HG03196 (cell line): ENCODE measurements at regions not wholly inside any gene's neighbourhood (a gene's known extent, or its start where the extent isn't known, plus 50 kb on each side); places are given as distances from the start of the nearest gene placed in this dataset.
A peak's percentile ranks its signal among the peaks of the same experiment; 100 is the strongest.
"Not testable (repeated sequence)": the region's sequence is repeated elsewhere in the genome, so short reads cannot be mapped to it uniquely, and the experiment has no call there.

Source experiments
- ATAC-seq: cut with Tn5 transposase; IDR thresholded peaks from one replicate; pipeline ENCODE4 v1.9.1; 2021; ENCODE audit not compliant: unreplicated experiment

DNA sequence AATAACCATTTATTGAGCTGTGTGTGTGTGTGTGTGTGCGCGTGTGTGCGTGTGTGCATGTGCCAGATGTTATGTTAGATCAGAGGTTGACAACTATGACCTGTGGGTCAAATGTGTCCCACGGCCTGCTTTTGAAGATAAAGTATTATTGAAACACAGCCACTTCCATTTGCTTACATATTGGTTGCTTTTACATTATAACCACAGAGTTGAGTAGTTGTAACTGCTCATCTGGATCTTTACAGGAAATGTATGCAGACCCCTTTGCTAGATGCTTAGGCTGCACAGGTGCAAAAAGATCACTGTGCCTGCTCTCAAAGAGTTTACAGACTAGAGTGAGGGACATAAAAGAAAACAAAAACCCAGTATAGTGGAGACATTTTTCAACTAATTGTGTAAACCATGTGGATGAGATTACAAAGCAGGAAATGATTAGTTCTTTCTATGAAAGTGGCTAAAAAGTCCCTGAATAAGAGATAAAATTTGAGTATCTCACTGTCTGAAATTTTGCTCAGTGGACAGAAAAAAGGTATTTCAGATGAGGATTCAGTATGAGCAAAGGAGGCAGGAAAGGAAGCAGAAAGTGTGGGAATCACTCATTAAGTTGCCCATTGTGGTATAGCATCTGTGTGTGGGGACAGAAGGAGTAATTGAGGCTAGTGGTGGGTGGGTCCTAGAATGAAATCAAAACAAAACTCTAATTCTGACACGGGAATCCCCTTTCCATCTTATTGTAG lies 188.4 kb downstream of the PAH start:
- peak; percentile 42 for ATAC-seq

GRCh38 chr12:102726686-102727085 lies 190.4 kb downstream of the PAH start:
- no peak for ATAC-seq

- no peak for ATAC-seq
Measured at GRCh38 chr12:102722147-102722546, 194.9 kb downstream of the PAH start.

DNA sequence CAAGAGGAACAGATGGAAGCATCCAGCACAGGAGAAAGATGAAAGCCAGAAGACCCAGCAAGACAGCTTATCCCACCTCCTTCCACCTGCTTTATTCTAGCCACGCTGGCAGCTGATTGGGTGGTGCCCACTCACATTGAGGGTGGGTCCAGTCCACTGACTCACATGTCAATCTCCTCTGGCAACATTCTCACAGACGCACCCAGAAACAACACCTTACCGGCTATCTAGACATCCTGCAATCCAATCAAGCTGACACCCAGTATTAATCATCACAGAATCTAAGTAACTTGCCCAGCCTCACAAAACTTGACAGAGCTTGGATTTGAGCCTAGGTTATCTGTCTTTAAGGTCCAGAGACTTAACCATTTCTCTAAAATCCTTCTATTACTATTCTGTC lies 208.9 kb downstream of the PAH start:
- ATAC-seq = no peak

- ATAC-seq = no peak
Measured at GRCh38 chr12:102702447-102703114, 214.5 kb downstream of the PAH start.

DNA sequence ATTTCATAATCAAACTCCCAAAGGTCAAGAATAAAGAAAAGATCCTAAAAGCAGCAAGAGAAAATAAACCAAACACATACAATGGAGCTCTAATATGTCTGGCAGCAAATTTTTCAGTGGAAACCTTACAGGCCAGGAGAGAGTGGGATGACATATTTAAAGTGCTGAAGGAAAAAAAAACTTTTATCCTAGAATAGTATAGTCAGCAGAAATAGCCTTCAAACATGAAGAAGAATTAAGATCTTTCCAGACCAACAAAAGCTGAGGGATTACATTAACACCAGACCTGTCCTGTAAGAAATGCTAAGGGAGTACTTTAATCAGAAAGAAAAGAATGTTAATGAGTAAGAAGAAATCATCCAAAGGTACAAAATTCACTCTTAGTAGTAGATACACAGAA lies 215.7 kb upstream of the IGF1 start:
- ATAC-seq = no peak

DNA sequence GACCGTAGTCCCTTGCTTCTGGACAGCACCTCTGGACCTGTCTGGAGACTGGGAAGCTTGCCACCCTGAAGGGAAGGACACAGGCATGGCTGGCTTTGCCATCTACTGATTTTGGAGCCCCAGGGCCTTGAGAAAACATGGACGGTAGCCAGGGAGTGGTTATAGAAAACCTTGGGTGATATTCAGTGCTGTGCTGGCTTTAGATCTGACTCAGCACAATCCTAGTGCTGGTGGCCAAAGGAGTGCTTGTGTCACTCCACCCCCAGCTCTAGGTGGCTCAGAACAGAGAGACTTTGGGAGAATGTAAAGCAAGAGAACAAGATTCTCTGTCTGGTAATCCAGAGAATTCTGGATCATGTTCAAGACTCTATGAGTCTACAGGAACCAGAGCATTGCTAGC lies 214.5 kb upstream of the IGF1 start:
- no peak for ATAC-seq

DNA sequence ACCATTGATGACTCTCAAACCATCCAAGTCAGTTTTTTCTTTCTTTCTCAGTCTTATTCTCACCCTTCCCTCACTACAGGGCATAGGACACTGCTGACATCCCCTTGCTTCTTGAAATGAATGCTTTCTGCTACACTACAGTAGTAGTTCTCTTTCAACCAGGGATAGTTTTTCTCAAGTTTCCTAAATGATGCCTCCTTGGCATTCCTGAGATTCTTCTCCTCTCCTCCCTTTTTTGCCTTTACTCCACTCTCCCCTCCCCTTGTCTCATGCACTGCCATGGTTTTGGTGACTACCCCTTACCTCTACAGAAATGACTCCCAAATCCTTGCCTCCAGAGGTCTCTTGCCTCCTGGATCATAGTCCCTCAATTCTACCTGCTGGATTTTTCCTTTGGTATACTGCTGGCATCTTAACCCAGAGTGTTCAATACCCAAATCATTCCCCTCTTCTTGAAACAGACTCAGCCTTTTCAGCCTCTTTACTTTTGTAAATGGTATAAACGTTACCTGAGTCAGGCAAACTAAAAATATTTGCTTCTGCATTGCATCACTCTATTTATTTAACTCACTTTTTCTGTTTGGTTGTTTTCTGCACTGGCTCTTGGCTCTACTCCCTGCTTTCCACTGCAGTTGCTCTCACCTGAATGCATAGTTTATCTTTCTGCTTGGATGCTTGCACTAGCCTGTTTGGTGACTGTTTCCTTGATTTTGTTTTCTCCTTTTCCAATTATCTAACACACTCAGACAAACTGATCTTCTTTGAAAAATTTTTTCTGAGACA lies 211.6 kb upstream of the IGF1 start:
- ATAC-seq = no peak

DNA sequence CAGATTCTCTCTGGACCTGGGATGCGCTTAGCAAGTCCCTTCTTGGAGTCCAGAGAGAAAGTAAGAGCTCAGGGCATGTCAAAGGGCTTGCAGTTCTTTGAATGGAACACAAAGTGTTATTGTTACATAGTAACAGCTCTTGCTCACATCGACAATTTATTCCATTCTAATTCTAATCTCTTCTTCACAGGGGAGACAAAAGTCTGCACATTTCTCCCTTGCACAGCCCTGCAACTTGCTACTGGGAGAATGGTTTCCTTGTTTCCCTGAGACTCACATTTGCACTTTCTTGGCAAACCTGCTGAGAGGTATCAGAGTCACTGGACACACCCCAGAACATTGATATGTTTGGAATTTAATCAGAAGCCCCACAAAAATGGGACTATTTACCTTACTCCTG lies 209.9 kb upstream of the IGF1 start:
- ATAC-seq = no peak

GRCh38 chr12:102689701-102690100 lies 209.3 kb upstream of the IGF1 start:
- no peak for ATAC-seq

GRCh38 chr12:102687523-102687922 lies 207.2 kb upstream of the IGF1 start:
- ATAC-seq = no peak

- ATAC-seq = no peak
Measured at GRCh38 chr12:102685841-102686240, 205.5 kb upstream of the IGF1 start.

GRCh38 chr12:102685172-102685571 lies 204.8 kb upstream of the IGF1 start:
- ATAC-seq = no peak

GRCh38 chr12:102682366-102683289 lies 202.3 kb upstream of the IGF1 start:
- ATAC-seq = no peak

DNA sequence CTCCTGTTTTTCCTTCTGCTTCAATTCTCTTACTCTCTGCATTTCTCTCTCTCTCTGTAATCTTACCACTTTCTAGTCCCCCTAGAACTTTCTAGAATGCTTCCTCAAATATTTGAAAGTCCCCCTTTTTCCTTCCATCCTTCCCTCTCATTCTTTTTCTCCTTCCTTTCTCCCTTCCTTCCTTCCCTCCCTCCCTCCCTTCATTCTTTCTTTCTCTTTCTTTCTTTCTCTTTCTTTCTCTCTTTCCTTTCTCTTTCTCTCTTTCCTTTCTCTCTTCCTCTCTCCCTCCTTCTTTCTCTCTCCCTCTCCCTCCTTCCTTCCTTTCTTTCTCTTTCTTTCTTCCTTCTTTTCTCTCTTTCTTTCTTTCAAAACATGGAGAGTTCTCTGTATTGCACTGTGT lies 201.4 kb upstream of the IGF1 start:
- ATAC-seq = no peak

- ATAC-seq = no peak
Measured at GRCh38 chr12:102681309-102681708, 200.9 kb upstream of the IGF1 start.

GRCh38 chr12:102680304-102680703 lies 199.9 kb upstream of the IGF1 start:
- ATAC-seq = no peak

DNA sequence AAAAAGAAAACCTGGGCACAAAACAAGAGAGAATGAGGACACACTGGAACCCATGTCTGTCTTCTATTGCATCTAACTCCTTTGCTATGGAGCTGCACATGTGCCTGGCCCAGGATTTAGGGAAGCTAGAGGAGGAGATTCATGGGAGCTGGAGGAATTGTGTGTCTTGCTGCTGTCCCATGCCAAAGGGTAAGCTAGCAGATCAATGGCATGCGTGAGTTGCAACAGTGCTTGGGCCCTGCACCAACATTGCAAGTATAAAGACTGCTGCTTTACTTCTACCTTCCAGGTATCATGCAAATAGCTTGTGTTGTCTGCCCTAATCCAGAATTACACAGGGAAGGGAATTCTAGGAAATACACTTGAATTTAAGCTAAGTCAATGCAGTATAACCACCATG lies 196.4 kb upstream of the IGF1 start:
- no peak for ATAC-seq

GRCh38 chr12:102675672-102676071 lies 195.3 kb upstream of the IGF1 start:
- no peak for ATAC-seq

GRCh38 chr12:102673606-102674005 lies 193.2 kb upstream of the IGF1 start:
- no peak for ATAC-seq

- not testable (repeated sequence) for ATAC-seq
Measured at GRCh38 chr12:102672212-102672611, 191.8 kb upstream of the IGF1 start.
